HCT116 (cell line): ENCODE measurements at regions not wholly inside any gene's neighbourhood (a gene's known extent, or its start where the extent isn't known, plus 50 kb on each side); places are given as distances from the start of the nearest gene placed in this dataset.

Experiments used
- ATAC-seq: fragments of 200-7000 bp; cut with Tn5 transposase; 2 replicates; pipeline ENCODE4 v1.9.1; 2020; ENCODE audit warnings: mild to moderate bottlenecking, moderate library complexity
- BruUV-seq: library from RNA; stranded (reverse); fragments of 400-500 nt; replicated peaks from 2 replicates; lab custom pipeline; 2021; lab: Mats Ljungman, UMichigan
- CTCF ChIA-PET: fragments of 300-600 bp; sonication (Branson Sonifier 250); formaldehyde crosslinking; loops from one replicate; lab custom pipeline; 2021; ENCODE audit warnings: antibody characterized with exemption; lab: Charles Lee
- POLR2A ChIA-PET: fragments of 300-600, 350-600 bp; sonication (Branson Sonifier 250); formaldehyde crosslinking; loops from one replicate; lab custom pipeline; 2021; ENCODE audit warnings: antibody characterized with exemption; lab: Charles Lee
- RAD21 ChIA-PET, 2 experiments: fragments of 300-600 bp; sonication (Branson Sonifier 250); formaldehyde crosslinking; loops; one replicate each; lab custom pipeline; 2023; ENCODE audit warnings: low total read pairs in 2 of 2; ENCODE audit not compliant: uncharacterized antibody in 2 of 2, unreplicated experiment in 2 of 2, low non-redundant PET in 1 of 2; lab: Charles Lee
- DNase-seq: peaks from one replicate; pipeline ENCODE4 v3.0.0-alpha.2; 2010; ENCODE audit warnings: low read depth, low spot score
- H2AFZ ChIP-seq: fragments of 200-600 bp; shearing (Covaris generic), sonication (generic); 2 replicates; pipeline ENCODE4 v1.6.1; 2017; ENCODE audit warnings: low read depth, mixed run types, mixed read lengths, antibody characterized with exemption, low read length; ENCODE audit not compliant: poor library complexity, severe bottlenecking
- H3K27ac ChIP-seq: 2 replicates; pipeline ENCODE4 v1.5.1; 2012; ENCODE audit warnings: low read depth, low read length
- H3K27me3 ChIP-seq: fragments of 200-600 bp; sonication (generic); 2 replicates; pipeline ENCODE4 v1.6.1; 2016; ENCODE audit warnings: mixed run types, low read length, mixed read lengths; ENCODE audit not compliant: insufficient read depth
- H3K36me3 ChIP-seq, 2 experiments: fragments of 200-500 bp in 1 of 2; fragments of 200-600 bp in 1 of 2; sonication (Bioruptor generic) in 1 of 2; sonication (generic) in 1 of 2; 2 replicates each; pipeline versions ENCODE4 v1.5.1 to v1.6.1; 2014 to 2016; ENCODE audit warnings: low read length in 2 of 2, inconsistent platforms in 1 of 2, mixed read lengths in 1 of 2, mixed run types in 1 of 2; ENCODE audit not compliant: insufficient read depth in 2 of 2, control insufficient read depth in 1 of 2
- H3K4me1 ChIP-seq, 2 experiments: fragments of 200-600 bp in 1 of 2; sonication (generic) in 1 of 2; 2 replicates each; pipeline versions ENCODE4 v1.5.1 to v1.6.1; 2012 to 2017; ENCODE audit warnings: low read length in 2 of 2, inconsistent platforms in 1 of 2, mild to moderate bottlenecking in 1 of 2, mixed read lengths in 1 of 2, mixed run types in 1 of 2, moderate library complexity in 1 of 2; ENCODE audit not compliant: insufficient read depth in 2 of 2, control insufficient read depth in 1 of 2
- H3K4me2 ChIP-seq: fragments of 200-600 bp; sonication (generic); 2 replicates; pipeline ENCODE4 v1.6.1; 2017; ENCODE audit warnings: mixed run types, low read length, mixed read lengths
- H3K4me3 ChIP-seq, 2 experiments: fragments of 200-600 bp in 1 of 2; sonication (generic) in 1 of 2; replicated peaks in 1 of 2; 2 replicates each; pipeline ENCODE4 v1.5.1; 2011 to 2016; ENCODE audit warnings: low read length in 2 of 2, control low read depth in 1 of 2, low read depth in 1 of 2, mild to moderate bottlenecking in 1 of 2, mixed read lengths in 1 of 2, mixed run types in 1 of 2
- H3K79me2 ChIP-seq: fragments of 200-600 bp; sonication (generic); 2 replicates; pipeline ENCODE4 v1.6.1; 2017; ENCODE audit warnings: mild to moderate bottlenecking, mixed run types, low read length, moderate library complexity, mixed read lengths; ENCODE audit not compliant: insufficient read depth
- H3K9ac ChIP-seq: fragments of 200-600 bp; sonication (generic); 2 replicates; pipeline ENCODE4 v1.6.1; 2016; ENCODE audit warnings: low read length, mixed read lengths
- H3K9me2 ChIP-seq: fragments of 200-600 bp; sonication (generic), shearing (Covaris generic); 2 replicates; pipeline ENCODE4 v1.6.1; 2017; ENCODE audit warnings: mixed run types, mild to moderate bottlenecking, moderate library complexity; ENCODE audit not compliant: insufficient read depth
- H3K9me3 ChIP-seq, 2 experiments: fragments of 200-500 bp in 1 of 2; fragments of 200-600 bp in 1 of 2; sonication (Bioruptor generic) in 1 of 2; sonication (generic) in 1 of 2; 2 replicates each; pipeline ENCODE4 v1.6.1; 2014 to 2017; ENCODE audit warnings: low read length in 2 of 2, mixed read lengths in 2 of 2, inconsistent platforms in 1 of 2, low read depth in 1 of 2, mild to moderate bottlenecking in 1 of 2, mixed run types in 1 of 2, moderate library complexity in 1 of 2; ENCODE audit not compliant: control insufficient read depth in 1 of 2, insufficient read depth in 1 of 2
- H4K20me1 ChIP-seq: fragments of 200-600 bp; sonication (generic), shearing (Covaris generic); 2 replicates; pipeline ENCODE4 v1.6.1; 2017; ENCODE audit warnings: mixed run types, mild to moderate bottlenecking, moderate library complexity; ENCODE audit not compliant: insufficient read depth
- ATF3 ChIP-seq: IDR thresholded peaks from 2 replicates; pipeline ENCODE4 v1.6.1; 2012
- CBX3 ChIP-seq: IDR thresholded peaks from 2 replicates; pipeline ENCODE4 v1.6.1; 2012; ENCODE audit warnings: low read depth
- CEBPB ChIP-seq: IDR thresholded peaks from 2 replicates; pipeline ENCODE4 v1.6.1; 2012; ENCODE audit warnings: low read depth
- EGR1 ChIP-seq: IDR thresholded peaks from 2 replicates; pipeline ENCODE4 v1.6.1; 2012; ENCODE audit warnings: low read depth
- EZH2phosphoT487 ChIP-seq: fragments of 200-600 bp; IDR thresholded peaks from 2 replicates; pipeline ENCODE4 v1.6.1; 2018; ENCODE audit warnings: antibody characterized with exemption, borderline replicate concordance
- FOSL1 ChIP-seq: IDR thresholded peaks from 2 replicates; pipeline ENCODE4 v1.6.1; 2012; ENCODE audit warnings: low read depth
- JUND ChIP-seq: IDR thresholded peaks from 2 replicates; pipeline ENCODE4 v1.6.1; 2012
- POLR2AphosphoS5 ChIP-seq: IDR thresholded peaks from 2 replicates; pipeline ENCODE4 v1.6.1; 2011; ENCODE audit warnings: mild to moderate bottlenecking, low read depth, low read length, moderate library complexity
- RAD21 ChIP-seq: IDR thresholded peaks from 2 replicates; pipeline ENCODE4 v1.6.1; 2012; ENCODE audit warnings: low read depth, mild to moderate bottlenecking
- SIN3A ChIP-seq: IDR thresholded peaks from 2 replicates; pipeline ENCODE4 v1.6.1; 2012; ENCODE audit warnings: low read depth
- SP1 ChIP-seq: IDR thresholded peaks from 2 replicates; pipeline ENCODE4 v1.6.1; 2012; ENCODE audit warnings: low read depth
- YY1 ChIP-seq: IDR thresholded peaks from 2 replicates; pipeline ENCODE4 v1.6.1; 2011; ENCODE audit warnings: low read length, low read depth, moderate library complexity, mild to moderate bottlenecking; ENCODE audit not compliant: insufficient replicate concordance; ENCODE audit errors: extremely low read depth
- ZBTB33 ChIP-seq: IDR thresholded peaks from 2 replicates; pipeline ENCODE4 v1.6.1; 2011; ENCODE audit warnings: mild to moderate bottlenecking, low read length, moderate library complexity; ENCODE audit not compliant: insufficient replicate concordance; ENCODE audit errors: extremely low read depth
- ZFX ChIP-seq: fragments of 450-650 bp; IDR thresholded peaks from 2 replicates; pipeline ENCODE4 v1.6.1; 2017
- ZNF274 ChIP-seq: fragments of 200-500 bp; sonication (Bioruptor generic); IDR thresholded peaks from 2 replicates; pipeline ENCODE4 v1.6.1; 2014; ENCODE audit warnings: mild to moderate bottlenecking, low read depth, low read length, inconsistent platforms
- intact Hi-C: fragments of 100-400 bp; cut with micrococcal nuclease; formaldehyde crosslinking; loops from 2 replicates; pipeline ENCODE4 v1.10.0; 2022
- TF ChIP-seq, protein P1 (sequence below): IDR thresholded peaks from 2 replicates; pipeline ENCODE4 v1.6.1; 2012
- TF ChIP-seq, protein P2 (sequence below): IDR thresholded peaks from 2 replicates; pipeline ENCODE4 v1.6.1; 2012; ENCODE audit warnings: low read depth
- TF ChIP-seq, protein P3 (sequence below), 3 experiments: fragments of 200-600 bp in 1 of 3; sonication (generic) in 1 of 3; IDR thresholded peaks in 2 of 3; conservative IDR thresholded peaks in 1 of 3; 2 replicates each; pipeline ENCODE4 v1.5.1; 2012 to 2017; ENCODE audit warnings: low read depth in 2 of 3, low read length in 2 of 3, antibody characterized with exemption in 1 of 3, borderline replicate concordance in 1 of 3, control low read depth in 1 of 3, mild to moderate bottlenecking in 1 of 3, mixed read lengths in 1 of 3, mixed run types in 1 of 3, moderate library complexity in 1 of 3; ENCODE audit not compliant: insufficient read depth in 1 of 3

GRCh38 chr9:79073201-79073600 is 498.6 kb upstream of the TLE4 start:
- no peak for ATAC-seq
- Histone ChIP-seq H3K36me3 (no peaks in the 10 kb centered on the region), H3K9me3 (no peaks in the 10 kb centered on the region), H3K4me2 (no peak overlapping the region), H3K27ac (no peak overlapping the region), H3K9me2 (peaks cover 4% of the 10 kb centered on the region; the same call in 1 of the 2 replicates), H3K79me2 (no peaks in the 10 kb centered on the region), H4K20me1 (no peaks in the 10 kb centered on the region), H3K4me3 (no peak overlapping the region), H3K4me1 (no peaks in the 10 kb centered on the region), H3K27me3 (no peaks in the 10 kb centered on the region), H3K9ac (no peak overlapping the region), H2AFZ (no peak overlapping the region)
- no peak for DNase-seq
- intact Hi-C loops = no loop called here
- ChIA-PET CTCF (no interaction called here), POLR2A (no interaction called here), RAD21 (no interaction called here)
- TF ChIP-seq FOSL1 (no peak), CEBPB (no peak), ZBTB33 (no peak), EGR1 (no peak), ZNF274 (no peak), JUND (no peak), RAD21 (no peak), CBX3 (no peak), ATF3 (no peak), ZFX (no peak), SP1 (no peak), YY1 (no peak), SIN3A (no peak), EZH2phosphoT487 (no peak), POLR2AphosphoS5 (no peak)
- TF ChIP-seq, protein P1, sequence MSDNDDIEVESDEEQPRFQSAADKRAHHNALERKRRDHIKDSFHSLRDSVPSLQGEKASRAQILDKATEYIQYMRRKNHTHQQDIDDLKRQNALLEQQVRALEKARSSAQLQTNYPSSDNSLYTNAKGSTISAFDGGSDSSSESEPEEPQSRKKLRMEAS = no peak
- TF ChIP-seq, protein P2, sequence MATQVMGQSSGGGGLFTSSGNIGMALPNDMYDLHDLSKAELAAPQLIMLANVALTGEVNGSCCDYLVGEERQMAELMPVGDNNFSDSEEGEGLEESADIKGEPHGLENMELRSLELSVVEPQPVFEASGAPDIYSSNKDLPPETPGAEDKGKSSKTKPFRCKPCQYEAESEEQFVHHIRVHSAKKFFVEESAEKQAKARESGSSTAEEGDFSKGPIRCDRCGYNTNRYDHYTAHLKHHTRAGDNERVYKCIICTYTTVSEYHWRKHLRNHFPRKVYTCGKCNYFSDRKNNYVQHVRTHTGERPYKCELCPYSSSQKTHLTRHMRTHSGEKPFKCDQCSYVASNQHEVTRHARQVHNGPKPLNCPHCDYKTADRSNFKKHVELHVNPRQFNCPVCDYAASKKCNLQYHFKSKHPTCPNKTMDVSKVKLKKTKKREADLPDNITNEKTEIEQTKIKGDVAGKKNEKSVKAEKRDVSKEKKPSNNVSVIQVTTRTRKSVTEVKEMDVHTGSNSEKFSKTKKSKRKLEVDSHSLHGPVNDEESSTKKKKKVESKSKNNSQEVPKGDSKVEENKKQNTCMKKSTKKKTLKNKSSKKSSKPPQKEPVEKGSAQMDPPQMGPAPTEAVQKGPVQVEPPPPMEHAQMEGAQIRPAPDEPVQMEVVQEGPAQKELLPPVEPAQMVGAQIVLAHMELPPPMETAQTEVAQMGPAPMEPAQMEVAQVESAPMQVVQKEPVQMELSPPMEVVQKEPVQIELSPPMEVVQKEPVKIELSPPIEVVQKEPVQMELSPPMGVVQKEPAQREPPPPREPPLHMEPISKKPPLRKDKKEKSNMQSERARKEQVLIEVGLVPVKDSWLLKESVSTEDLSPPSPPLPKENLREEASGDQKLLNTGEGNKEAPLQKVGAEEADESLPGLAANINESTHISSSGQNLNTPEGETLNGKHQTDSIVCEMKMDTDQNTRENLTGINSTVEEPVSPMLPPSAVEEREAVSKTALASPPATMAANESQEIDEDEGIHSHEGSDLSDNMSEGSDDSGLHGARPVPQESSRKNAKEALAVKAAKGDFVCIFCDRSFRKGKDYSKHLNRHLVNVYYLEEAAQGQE = no peak
- TF ChIP-seq, protein P3, sequence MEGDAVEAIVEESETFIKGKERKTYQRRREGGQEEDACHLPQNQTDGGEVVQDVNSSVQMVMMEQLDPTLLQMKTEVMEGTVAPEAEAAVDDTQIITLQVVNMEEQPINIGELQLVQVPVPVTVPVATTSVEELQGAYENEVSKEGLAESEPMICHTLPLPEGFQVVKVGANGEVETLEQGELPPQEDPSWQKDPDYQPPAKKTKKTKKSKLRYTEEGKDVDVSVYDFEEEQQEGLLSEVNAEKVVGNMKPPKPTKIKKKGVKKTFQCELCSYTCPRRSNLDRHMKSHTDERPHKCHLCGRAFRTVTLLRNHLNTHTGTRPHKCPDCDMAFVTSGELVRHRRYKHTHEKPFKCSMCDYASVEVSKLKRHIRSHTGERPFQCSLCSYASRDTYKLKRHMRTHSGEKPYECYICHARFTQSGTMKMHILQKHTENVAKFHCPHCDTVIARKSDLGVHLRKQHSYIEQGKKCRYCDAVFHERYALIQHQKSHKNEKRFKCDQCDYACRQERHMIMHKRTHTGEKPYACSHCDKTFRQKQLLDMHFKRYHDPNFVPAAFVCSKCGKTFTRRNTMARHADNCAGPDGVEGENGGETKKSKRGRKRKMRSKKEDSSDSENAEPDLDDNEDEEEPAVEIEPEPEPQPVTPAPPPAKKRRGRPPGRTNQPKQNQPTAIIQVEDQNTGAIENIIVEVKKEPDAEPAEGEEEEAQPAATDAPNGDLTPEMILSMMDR (IDR thresholded peaks at IDR 0.05 in 2 of 3, conservative IDR thresholded peaks at IDR 0.05 in 1 of 3; ENCODE audit: borderline replicate concordance in 1 of 3, insufficient read depth in 1 of 3, low read depth in 2 of 3, low read length in 2 of 3) = no peak
- no TSS peak for BruUV-seq
